Lung (tissue), 11 donors: ENCODE measurements at regions not wholly inside any gene's neighbourhood (a gene's known extent, or its start where the extent isn't known, plus 50 kb on each side); places are given as distances from the start of the nearest gene placed in this dataset.

Experiments used
- ATAC-seq: fragments of 200-7000 bp; cut with Tn5 transposase; one replicate; pipeline ENCODE4 v1.9.1; 2020; ENCODE audit warnings: moderate number of reproducible peaks; ENCODE audit not compliant: insufficient read depth, low FRiP score
- DNase-seq, 3 donors: peaks; one replicate each; pipeline ENCODE4 v3.0.0-alpha.2; 2013 to 2017
- H3K27ac ChIP-seq, 2 donors: one replicate each; pipeline ENCODE4 v1.5.1; 2013; ENCODE audit warnings: mild to moderate bottlenecking in 2 of 2, moderate library complexity in 2 of 2, control low read depth in 1 of 2, inconsistent platforms in 1 of 2, low read depth in 1 of 2, low read length in 1 of 2
- H3K27me3 ChIP-seq, 3 donors: one replicate each; pipeline ENCODE4 v1.5.1; 2013; ENCODE audit warnings: low read length in 2 of 3; ENCODE audit not compliant: control insufficient read depth in 3 of 3, insufficient read depth in 3 of 3
- H3K36me3 ChIP-seq, 4 donors: one replicate each; pipeline ENCODE4 v1.5.1; 2013; ENCODE audit warnings: low read length in 4 of 4, mild to moderate bottlenecking in 1 of 4, moderate library complexity in 1 of 4; ENCODE audit not compliant: control insufficient read depth in 4 of 4, insufficient read depth in 4 of 4
- H3K4me1 ChIP-seq, 5 donors: one replicate each; pipeline ENCODE4 v1.5.1; 2013; ENCODE audit warnings: low read length in 5 of 5, mild to moderate bottlenecking in 2 of 5, moderate library complexity in 1 of 5; ENCODE audit not compliant: control insufficient read depth in 5 of 5, insufficient read depth in 5 of 5
- H3K4me3 ChIP-seq: one replicate; pipeline ENCODE4 v1.5.1; 2013; ENCODE audit warnings: mild to moderate bottlenecking, control low read depth, moderate library complexity
- H3K9ac ChIP-seq, 2 donors: one replicate each; pipeline ENCODE4 v1.5.1; 2013; ENCODE audit warnings: low read length in 2 of 2, control low read depth in 1 of 2; ENCODE audit not compliant: insufficient read depth in 1 of 2
- H3K9me3 ChIP-seq, 4 donors: one replicate each; pipeline ENCODE4 v1.5.1; 2013; ENCODE audit warnings: low read length in 3 of 4, mild to moderate bottlenecking in 1 of 4, moderate library complexity in 1 of 4; ENCODE audit not compliant: control insufficient read depth in 4 of 4, insufficient read depth in 3 of 4
- WGBS, 2 donors: extraction: QIAGEN DNeasy Blood & Tissue Kit; methylation state at CpG; one replicate each; pipeline ENCODE4 v1.1.7; 2013; 5-methylcytosine and 5-hydroxymethylcytosine counted together
- TF ChIP-seq, protein P1 (sequence below): IDR thresholded peaks from 2 replicates; pipeline ENCODE4 v1.5.1; 2012; ENCODE audit warnings: mild to moderate bottlenecking; ENCODE audit errors: control extremely low read depth, extremely low read depth
- donor health status: control.
- donor health status: control.
- donor health status: Bipolar disorder and iron deficiency.
- donor health status: healthy.
- donor health status: DM: yes; HTN: yes; CAD: no.

DNA sequence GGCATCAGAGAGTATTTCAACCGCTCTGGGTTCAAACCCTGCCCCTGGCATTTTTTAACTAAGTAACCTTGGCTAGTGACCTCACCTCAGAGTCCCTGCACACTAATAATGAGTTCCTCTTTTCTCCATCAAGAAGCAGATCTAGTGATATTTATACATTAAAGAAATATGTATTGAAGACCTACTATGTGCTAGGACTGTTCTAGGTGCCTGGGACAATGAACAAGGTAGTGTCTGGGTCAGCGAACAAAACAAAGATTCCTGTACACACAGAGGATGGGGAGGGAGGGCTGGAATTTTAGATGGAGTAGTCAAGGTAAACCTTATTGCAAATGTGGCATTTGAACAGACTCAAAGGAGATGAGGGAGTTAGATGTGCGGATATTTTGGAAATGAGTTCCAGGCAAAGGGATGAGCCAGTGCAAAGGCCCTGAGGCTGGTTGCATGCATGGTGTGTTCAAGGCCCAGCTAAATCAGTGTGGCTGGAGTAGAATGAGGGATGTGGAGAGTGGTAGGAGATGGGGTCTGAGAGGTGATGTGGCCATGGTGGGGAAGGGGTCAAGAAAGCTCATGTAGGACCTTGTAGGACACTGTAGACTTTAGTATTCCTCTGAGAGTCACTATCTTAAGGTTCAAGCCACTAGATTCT, 57.6 kb upstream of the FZD7 start:
- ATAC-seq (no peak), DNase-seq (no peak)
- Histone ChIP-seq H3K4me1 (peaks cover 0 to 53% (median 2%) of the 10 kb centered on the region in 5 donors), H3K9ac (no peak overlapping the region), H3K27me3 (no peaks in the 10 kb centered on the region), H3K36me3 (no peaks in the 10 kb centered on the region), H3K4me3 (no peak overlapping the region), H3K9me3 (no peaks in the 10 kb centered on the region), H3K27ac (no peak overlapping the region)
- TF ChIP-seq, protein P1, sequence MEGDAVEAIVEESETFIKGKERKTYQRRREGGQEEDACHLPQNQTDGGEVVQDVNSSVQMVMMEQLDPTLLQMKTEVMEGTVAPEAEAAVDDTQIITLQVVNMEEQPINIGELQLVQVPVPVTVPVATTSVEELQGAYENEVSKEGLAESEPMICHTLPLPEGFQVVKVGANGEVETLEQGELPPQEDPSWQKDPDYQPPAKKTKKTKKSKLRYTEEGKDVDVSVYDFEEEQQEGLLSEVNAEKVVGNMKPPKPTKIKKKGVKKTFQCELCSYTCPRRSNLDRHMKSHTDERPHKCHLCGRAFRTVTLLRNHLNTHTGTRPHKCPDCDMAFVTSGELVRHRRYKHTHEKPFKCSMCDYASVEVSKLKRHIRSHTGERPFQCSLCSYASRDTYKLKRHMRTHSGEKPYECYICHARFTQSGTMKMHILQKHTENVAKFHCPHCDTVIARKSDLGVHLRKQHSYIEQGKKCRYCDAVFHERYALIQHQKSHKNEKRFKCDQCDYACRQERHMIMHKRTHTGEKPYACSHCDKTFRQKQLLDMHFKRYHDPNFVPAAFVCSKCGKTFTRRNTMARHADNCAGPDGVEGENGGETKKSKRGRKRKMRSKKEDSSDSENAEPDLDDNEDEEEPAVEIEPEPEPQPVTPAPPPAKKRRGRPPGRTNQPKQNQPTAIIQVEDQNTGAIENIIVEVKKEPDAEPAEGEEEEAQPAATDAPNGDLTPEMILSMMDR: no peak
- WGBS, 2 donors: 94 to 98% methylated on average over 3 of the region's 3 CpGs

DNA sequence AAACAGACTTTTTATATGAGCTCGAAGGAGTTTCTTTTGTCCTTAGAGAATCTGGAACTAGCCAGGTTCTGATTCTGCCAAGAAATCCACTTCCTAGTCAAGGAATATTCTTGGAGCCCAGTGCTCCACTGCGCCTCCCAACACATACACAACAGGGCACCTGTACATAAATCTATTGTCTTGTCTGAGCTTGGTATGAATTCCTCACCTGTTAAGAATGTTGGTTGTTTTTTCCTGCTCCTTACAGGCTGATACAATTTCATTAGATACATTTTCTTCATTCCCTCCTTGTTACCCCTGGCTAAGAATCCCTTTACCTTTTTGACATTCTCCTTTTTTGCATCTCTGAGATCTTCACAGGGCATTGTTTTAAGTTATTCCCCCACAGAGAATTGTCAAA, 56.0 kb upstream of the FZD7 start:
- Histone ChIP-seq H3K27me3 (no peaks in the 10 kb centered on the region), H3K4me3 (no peak overlapping the region), H3K4me1 (peaks cover 0 to 40% (median 2%) of the 10 kb centered on the region in 5 donors), H3K9me3 (no peaks in the 10 kb centered on the region), H3K27ac (no peak overlapping the region), H3K9ac (no peak overlapping the region), H3K36me3 (no peaks in the 10 kb centered on the region)
- TF ChIP-seq, protein P1: no peak
- DNase-seq: no peak
- ATAC-seq: no peak
- 50 to 96% methylated on average over 2 of the region's 2 CpGs for WGBS, 2 donors

- no peaks in the 10 kb centered on the region for H3K36me3 ChIP-seq
- WGBS, 2 donors: 89 to 90% methylated on average over 4 of the region's 4 CpGs
- peaks cover 0 to 37% (median 2%) of the 10 kb centered on the region in 5 donors for H3K4me1 ChIP-seq
- DNase-seq: no peak
- H3K27ac ChIP-seq: no peak overlapping the region
- H3K27me3 ChIP-seq: no peaks in the 10 kb centered on the region
- no peak for ATAC-seq
- H3K9me3 ChIP-seq: no peaks in the 10 kb centered on the region
- TF ChIP-seq, protein P1: no peak
- no peak overlapping the region for H3K9ac ChIP-seq
- H3K4me3 ChIP-seq: no peak overlapping the region
Measured at GRCh38 chr2:201978333-201978732, 55.3 kb upstream of the FZD7 start.

DNA sequence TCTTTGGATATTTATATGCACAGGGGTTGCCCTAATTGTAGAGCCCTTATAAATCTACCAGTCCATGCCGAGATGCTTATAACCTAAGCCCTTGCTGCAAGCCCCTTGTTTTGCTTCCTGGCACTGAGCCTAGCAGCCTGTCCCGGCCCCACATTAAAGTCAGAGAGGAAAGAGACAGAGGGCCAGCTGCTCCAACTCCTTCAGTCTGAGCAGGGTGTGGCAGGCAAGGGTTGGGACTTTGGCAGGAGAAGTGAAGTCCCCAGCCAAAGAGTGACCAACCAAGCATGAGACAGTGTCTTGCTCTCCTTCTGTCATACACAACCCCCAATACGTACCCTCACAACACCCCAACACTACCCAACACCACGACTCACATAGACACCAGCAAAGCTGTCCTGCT, 54.7 kb upstream of the FZD7 start:
- ATAC-seq: no peak
- no peaks in the 10 kb centered on the region for H3K27me3 ChIP-seq
- peaks cover 0 to 34% (median 2%) of the 10 kb centered on the region in 5 donors for H3K4me1 ChIP-seq
- H3K4me3 ChIP-seq: no peak overlapping the region
- peak; percentile 75 to 80 (median 76) for DNase-seq
- no peak overlapping the region for H3K9ac ChIP-seq
- 56 to 82% methylated on average over 4 of the region's 4 CpGs for WGBS, 2 donors
- no peak overlapping the region for H3K27ac ChIP-seq
- H3K9me3 ChIP-seq: no peaks in the 10 kb centered on the region
- H3K36me3 ChIP-seq: no peaks in the 10 kb centered on the region
- TF ChIP-seq, protein P1: no peak
